Skin of body (tissue), 1 donor: ENCODE measurements at regions not wholly inside any gene's neighbourhood (a gene's known extent, or its start where the extent isn't known, plus 50 kb on each side); places are given as distances from the start of the nearest gene placed in this dataset.
"Not testable (repeated sequence)": the region's sequence is repeated elsewhere in the genome, so short reads cannot be mapped to it uniquely, and the experiment has no call there.

ENCODE experiments used
- DNase-seq: peaks from one replicate; lab custom pipeline; 2025; lab: John Stamatoyannopoulos, UW

DNA sequence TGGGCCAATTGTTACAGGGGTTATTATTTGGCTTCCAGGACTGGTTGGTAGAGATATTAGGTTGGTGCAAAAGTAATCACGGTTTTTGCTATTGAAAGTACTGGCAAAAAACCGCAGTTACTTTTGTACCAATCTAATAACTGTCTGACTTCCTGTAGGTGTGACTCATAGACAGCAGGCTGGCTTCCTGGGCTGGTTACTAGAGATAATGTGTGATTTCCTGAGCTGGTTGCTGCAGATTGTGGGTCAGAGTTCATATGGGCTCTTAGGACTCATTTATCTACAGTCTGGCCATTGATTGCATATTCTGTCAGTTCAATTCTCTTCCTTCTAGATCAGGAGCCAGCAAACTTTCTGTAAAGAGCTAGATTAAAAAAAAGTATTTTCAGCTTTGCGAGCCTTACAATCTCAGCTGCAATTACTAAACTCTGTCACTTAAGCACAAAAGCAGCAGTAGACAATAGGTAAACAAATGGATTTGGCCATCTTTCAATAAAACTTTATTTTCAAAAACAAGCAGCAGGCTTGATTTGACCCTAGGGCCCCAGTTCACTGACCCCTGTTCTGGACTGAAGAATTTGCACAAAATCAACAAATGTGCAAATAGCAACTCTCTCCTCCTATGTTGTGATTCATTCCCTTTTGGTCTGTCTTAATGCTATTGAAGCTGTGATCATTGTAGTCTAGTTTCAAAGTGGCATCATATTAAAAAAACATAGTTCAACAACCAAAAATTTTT, 50.8 kb upstream of the BOD1L1 start:
- no peak for DNase-seq

- no peak for DNase-seq
Observed at GRCh38 chr4:13681570-13681969, 54.0 kb upstream of the BOD1L1 start.

DNA sequence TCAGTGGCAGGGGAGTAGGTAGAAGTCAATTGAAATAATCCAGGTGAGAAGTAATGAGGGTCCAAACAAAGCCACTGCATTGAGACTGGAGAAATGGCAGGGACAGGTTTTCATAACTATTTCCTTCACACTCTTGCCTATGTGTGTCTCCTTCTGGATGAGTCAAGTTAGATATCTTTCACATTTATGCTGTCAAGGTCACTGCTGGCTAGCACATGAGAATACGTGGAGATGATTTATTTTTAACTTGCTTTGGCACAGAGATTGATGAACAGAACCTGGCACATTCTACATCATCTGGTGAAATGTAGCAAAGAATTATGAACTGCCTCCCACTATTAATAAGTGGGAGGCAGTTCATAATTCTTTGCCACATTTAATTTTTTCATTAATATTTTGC, 66.7 kb upstream of the BOD1L1 start:
- no peak for DNase-seq

DNA sequence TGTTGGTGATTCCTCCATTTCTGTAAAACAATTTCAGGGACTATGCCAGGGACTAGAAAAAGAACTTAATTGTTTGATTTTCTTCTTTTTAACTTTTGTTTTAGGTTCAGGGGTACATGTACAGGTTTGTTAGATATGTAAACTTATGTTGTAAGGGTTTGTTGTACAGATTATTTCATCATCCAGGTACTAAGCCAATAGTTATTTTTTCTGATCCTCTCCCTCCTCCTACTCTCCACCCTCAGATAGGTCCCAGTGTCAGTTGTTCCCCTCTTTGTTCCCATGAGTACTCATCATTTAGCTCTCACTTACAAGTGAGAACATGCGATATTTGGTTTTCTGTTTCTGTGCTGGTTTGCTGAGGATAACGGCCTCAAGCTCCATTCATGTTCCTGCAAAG, 70.8 kb upstream of the BOD1L1 start:
- no peak for DNase-seq

GRCh38 chr4:13700021-13700857, 72.7 kb upstream of the BOD1L1 start:
- DNase-seq, result no peak

DNA sequence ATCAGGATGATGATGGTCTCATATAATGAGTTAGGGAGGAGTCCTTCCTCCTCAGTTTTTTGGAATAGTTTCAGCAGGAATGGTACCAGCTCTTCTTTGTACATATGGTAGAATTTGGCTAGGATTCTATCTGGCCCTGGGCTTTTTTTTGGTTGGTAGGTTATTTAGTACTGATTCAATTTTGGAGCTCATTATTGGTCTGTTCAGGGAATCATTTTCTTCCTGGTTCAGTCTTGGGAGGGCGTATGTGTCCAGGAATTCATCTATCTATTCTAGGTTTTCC, 73.3 kb upstream of the BOD1L1 start:
- DNase-seq, result not testable (repeated sequence)

DNA sequence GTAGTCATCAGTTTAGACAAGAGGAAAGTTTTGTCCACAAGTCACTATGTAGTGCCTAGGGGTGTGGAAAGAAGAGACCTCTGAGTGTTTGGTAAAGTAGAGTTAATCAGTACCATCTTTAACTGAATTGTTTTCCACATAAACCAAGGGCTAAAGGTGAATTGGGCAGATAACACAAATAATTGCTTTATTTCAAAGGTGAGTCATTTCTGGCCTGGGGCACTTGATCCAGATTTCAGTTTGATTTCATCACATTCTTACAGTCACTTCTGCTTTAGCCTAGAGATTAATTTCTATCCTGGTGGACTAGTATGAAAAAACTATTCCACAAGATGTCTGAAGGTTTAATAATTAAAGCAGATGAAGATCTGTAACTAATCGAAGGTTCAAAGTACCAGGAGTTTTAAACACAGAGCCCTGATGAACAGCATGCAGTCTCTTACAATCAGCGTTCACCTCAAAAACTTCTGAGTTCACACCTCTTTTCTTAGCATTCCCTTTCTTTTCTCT, 74.5 kb upstream of the BOD1L1 start:
- DNase-seq, result no peak

- no peak for DNase-seq
Observed at GRCh38 chr4:13703096-13703495, 75.6 kb upstream of the BOD1L1 start.

GRCh38 chr4:13704035-13704434, 76.5 kb upstream of the BOD1L1 start:
- no peak for DNase-seq

DNA sequence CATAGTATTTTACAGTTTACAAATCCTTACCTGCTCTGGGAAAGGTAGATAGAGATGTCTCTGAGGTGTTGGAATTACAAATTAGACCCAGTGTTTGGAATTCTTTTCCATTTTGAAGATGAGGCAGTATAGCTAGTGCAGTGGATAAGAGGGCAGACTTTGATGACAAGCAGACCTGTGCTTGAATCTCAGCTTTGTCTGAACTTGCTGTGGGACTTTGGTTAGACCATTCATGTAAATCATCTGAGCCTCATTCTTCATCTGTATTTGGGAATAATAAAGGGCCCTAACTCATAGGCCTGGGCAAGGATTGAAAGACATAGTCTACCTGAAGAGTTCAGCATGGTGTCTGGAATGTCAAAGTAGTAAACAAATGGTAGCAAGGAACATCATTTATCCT, 77.2 kb upstream of the BOD1L1 start:
- DNase-seq, result no peak

DNA sequence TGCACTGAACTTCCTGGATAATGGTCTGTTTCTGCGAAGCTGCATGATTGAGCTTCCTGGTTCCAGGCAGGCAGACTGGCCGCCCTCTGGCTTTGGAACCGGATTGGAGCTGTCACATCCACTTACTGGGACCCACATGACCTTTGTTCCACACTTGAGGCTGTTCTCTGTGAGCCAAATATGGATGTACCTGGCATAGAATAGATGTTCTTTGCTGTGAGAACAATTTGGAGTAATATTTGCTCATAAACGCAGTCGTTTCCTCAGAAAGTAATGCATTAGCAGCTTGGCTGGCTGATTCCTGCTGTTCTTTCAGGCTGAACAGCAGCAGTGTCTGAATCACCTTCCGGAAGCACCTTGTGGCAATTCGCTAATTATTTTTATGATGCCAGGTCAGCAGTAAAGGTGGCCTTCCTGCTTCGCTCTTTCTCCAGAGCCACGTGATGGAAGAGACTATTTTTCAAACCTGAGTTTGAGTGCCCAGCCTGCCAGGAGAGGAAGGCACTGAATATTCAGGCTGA, 78.1 kb upstream of the BOD1L1 start:
- peak; percentile 0 for DNase-seq

GRCh38 chr4:13706120-13706519, 78.6 kb upstream of the BOD1L1 start:
- peak; percentile 0 for DNase-seq

GRCh38 chr4:13706716-13707115, 79.2 kb upstream of the BOD1L1 start:
- DNase-seq, result no peak

GRCh38 chr4:13710246-13710885, 82.8 kb upstream of the BOD1L1 start:
- no peak for DNase-seq

- DNase-seq, result no peak
Observed at GRCh38 chr4:13711233-13711785, 83.8 kb upstream of the BOD1L1 start.

GRCh38 chr4:13721894-13722293, 94.4 kb upstream of the BOD1L1 start:
- DNase-seq, result no peak

GRCh38 chr4:13722649-13723048, 95.1 kb upstream of the BOD1L1 start:
- no peak for DNase-seq

GRCh38 chr4:13728761-13729160, 101.2 kb upstream of the BOD1L1 start:
- DNase-seq, result no peak

DNA sequence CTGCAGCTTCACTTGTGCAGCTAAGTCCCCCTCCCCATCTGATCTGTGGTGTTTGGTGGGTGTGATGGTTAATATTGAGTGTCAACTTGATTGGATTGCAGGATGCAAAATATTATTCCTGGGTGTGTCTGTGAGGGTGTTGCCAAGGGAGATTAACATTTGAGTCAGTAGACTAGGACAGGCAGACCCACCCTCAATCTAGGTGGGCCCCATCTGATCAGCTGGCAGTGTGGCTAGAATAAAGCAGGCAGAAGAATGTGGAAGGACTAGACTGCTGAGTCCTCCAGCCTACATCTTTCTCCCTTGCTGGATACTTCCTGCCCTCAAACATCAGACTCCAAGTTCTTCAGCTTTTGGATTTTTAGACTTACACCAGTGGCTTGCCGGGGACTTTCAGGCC, 103.5 kb upstream of the BOD1L1 start:
- DNase-seq, result no peak

- peak; percentile 19 for DNase-seq
Observed at GRCh38 chr4:13733817-13734216, 106.3 kb upstream of the BOD1L1 start.

DNA sequence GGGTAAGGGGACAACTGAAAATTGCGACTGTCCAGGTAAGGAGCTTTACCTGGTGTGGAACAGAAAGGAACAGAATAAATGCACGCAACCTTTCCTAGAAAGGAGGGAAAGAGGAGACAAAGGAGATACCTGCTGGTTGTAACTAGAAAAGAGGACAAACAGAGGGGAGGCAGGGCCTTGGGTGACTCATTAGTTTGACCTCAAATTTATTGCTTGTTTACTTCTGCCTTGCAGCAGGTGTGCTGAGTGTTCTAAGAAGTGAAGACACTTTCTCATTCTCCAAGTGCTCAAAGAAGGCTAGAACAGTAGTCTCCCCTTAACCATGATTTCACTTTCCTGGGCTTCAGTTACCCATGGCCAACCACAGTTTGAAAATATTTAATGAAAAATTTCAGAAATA, 123.1 kb upstream of the BOD1L1 start:
- no peak for DNase-seq

DNA sequence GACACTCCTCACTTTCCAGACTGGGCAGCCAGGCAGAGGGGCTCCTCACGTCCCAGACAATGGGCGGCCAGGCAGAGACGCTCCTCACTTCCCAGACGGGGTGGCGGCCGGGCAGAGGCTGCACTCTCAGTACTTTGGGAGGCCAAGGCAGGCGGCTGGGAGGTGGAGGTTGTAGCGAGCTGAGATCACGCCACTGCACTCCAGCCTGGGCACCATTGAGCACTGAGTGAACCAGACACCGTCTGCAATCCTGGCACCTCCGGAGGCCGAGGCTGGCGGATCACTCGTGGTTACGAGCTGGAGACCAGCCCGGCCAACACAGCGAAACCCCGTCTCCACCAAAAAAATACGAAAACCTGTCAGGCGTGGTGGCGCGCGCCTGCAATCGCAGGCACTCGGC, 134.1 kb upstream of the BOD1L1 start:
- not testable (repeated sequence) for DNase-seq
